Sigmoid colon (tissue), 6 donors: ENCODE measurements at regions not wholly inside any gene's neighbourhood (a gene's known extent, or its start where the extent isn't known, plus 50 kb on each side); places are given as distances from the start of the nearest gene placed in this dataset.

ENCODE experiments used
- DNase-seq: peaks from one replicate; pipeline ENCODE4 v3.0.0-alpha.2; 2019
- H3K27ac ChIP-seq, 4 donors: fragments of 200-600 bp; sonication (generic); one replicate each; pipeline ENCODE4 v1.5.1; 2016 to 2019; ENCODE audit warnings: mild to moderate bottlenecking in 1 of 4
- H3K27me3 ChIP-seq, 3 donors: fragments of 200-600 bp; sonication (generic); one replicate each; pipeline ENCODE4 v1.5.1; 2019; ENCODE audit warnings: mild to moderate bottlenecking in 1 of 3
- H3K36me3 ChIP-seq, 4 donors: fragments of 200-600 bp; sonication (generic); one replicate each; pipeline ENCODE4 v1.5.1; 2016 to 2019
- H3K4me1 ChIP-seq, 4 donors: fragments of 200-600 bp; sonication (generic); one replicate each; pipeline ENCODE4 v1.5.1; 2017 to 2019
- H3K4me3 ChIP-seq, 4 donors: fragments of 200-600 bp; sonication (generic); one replicate each; pipeline ENCODE4 v1.5.1; 2017 to 2019; ENCODE audit warnings: mild to moderate bottlenecking in 2 of 4, moderate library complexity in 1 of 4
- H3K9me3 ChIP-seq, 4 donors: fragments of 200-600 bp in 3 of 4; sonication (generic) in 3 of 4; one replicate each; pipeline versions ENCODE4 v1.5.1 to v1.6.1; 2013 to 2019
- CTCF ChIP-seq, 4 experiments: fragments of 450-650 bp in 3 of 4; fragments of 200-600 bp in 1 of 4; IDR thresholded peaks; one replicate each; pipeline ENCODE4 v1.5.1; 2016 to 2019; ENCODE audit warnings: antibody characterized with exemption in 4 of 4, mild to moderate bottlenecking in 3 of 4, moderate library complexity in 2 of 4
- EP300 ChIP-seq, 4 donors: sonication (generic); formaldehyde crosslinking; IDR thresholded peaks; one replicate each; pipeline ENCODE4 v1.6.1; 2017; ENCODE audit warnings: antibody characterized with exemption in 4 of 4
- POLR2A ChIP-seq, 2 donors: fragments of 450-650 bp; IDR thresholded peaks; one replicate each; pipeline ENCODE4 v1.6.1; 2016; ENCODE audit warnings: antibody characterized with exemption in 2 of 2, mild to moderate bottlenecking in 2 of 2, moderate library complexity in 2 of 2
- POLR2AphosphoS5 ChIP-seq, 4 donors: sonication (generic); formaldehyde crosslinking; IDR thresholded peaks; one replicate each; pipeline ENCODE4 v1.6.1; 2017; ENCODE audit warnings: antibody characterized with exemption in 4 of 4
- WGBS, 2 donors: extraction: QIAGEN DNeasy Blood & Tissue Kit; methylation state at CpG; one replicate each; pipeline ENCODE4 v1.1.7; 2013; 5-methylcytosine and 5-hydroxymethylcytosine counted together
- intact Hi-C: fragments of 100-400 bp; cut with DNase I; formaldehyde crosslinking; loops from one replicate; pipeline ENCODE4 v1.15.1; 2023
- donor health status: healthy with polysubstance abuse.
- donor health status: healthy.

- Histone ChIP-seq H3K27me3 (no peaks in the 10 kb centered on the region), H3K9me3 (no peaks in the 10 kb centered on the region), H3K4me1 (no peaks in the 10 kb centered on the region), H3K27ac (no peak overlapping the region), H3K4me3 (no peak overlapping the region), H3K36me3 (no peaks in the 10 kb centered on the region)
- intact Hi-C loops = no loop called here
- no peak for DNase-seq
- no peak for TF ChIP-seq POLR2AphosphoS5 (IDR thresholded peaks at IDR 0.05)
- TF ChIP-seq CTCF (IDR thresholded peaks at IDR 0.05) = no peak
- TF ChIP-seq POLR2A (IDR thresholded peaks at IDR 0.05) = no peak
- TF ChIP-seq EP300 (IDR thresholded peaks at IDR 0.05) = no peak
Observed at GRCh38 chr7:12136523-12136922, 74.6 kb upstream of the TMEM106B start.

- TF ChIP-seq POLR2AphosphoS5 (IDR thresholded peaks at IDR 0.05) = no peak
- no peak for TF ChIP-seq CTCF (IDR thresholded peaks at IDR 0.05)
- TF ChIP-seq POLR2A (IDR thresholded peaks at IDR 0.05) = no peak
- TF ChIP-seq EP300 (IDR thresholded peaks at IDR 0.05) = no peak
- intact Hi-C loops = no loop called here
- 0 to 31% methylated on average over 1 of the region's 1 CpG for WGBS, 2 donors
- H3K27me3 ChIP-seq = no peaks in the 10 kb centered on the region
- no peaks in the 10 kb centered on the region for H3K4me1 ChIP-seq
- H3K36me3 ChIP-seq = no peaks in the 10 kb centered on the region
- no peak overlapping the region for H3K4me3 ChIP-seq
- H3K9me3 ChIP-seq = no peaks in the 10 kb centered on the region
- H3K27ac ChIP-seq = no peak overlapping the region
- DNase-seq = no peak
Observed at GRCh38 chr7:12137283-12137682, 73.8 kb upstream of the TMEM106B start.

- WGBS, 2 donors = 90% methylated on average over 4 of the region's 4 CpGs
- Histone ChIP-seq H3K27ac (no peak overlapping the region), H3K36me3 (no peaks in the 10 kb centered on the region), H3K27me3 (no peaks in the 10 kb centered on the region), H3K4me1 (no peaks in the 10 kb centered on the region), H3K4me3 (no peak overlapping the region), H3K9me3 (no peaks in the 10 kb centered on the region)
- intact Hi-C loops = no loop called here
- TF ChIP-seq POLR2AphosphoS5 (IDR thresholded peaks at IDR 0.05) = no peak
- TF ChIP-seq EP300 (IDR thresholded peaks at IDR 0.05) = no peak
- no peak for TF ChIP-seq CTCF (IDR thresholded peaks at IDR 0.05)
- no peak for TF ChIP-seq POLR2A (IDR thresholded peaks at IDR 0.05)
- DNase-seq = no peak
Observed at GRCh38 chr7:12138421-12138820, 72.7 kb upstream of the TMEM106B start.

- Histone ChIP-seq H3K4me1 (no peaks in the 10 kb centered on the region), H3K27me3 (no peaks in the 10 kb centered on the region), H3K27ac (no peak overlapping the region), H3K36me3 (no peaks in the 10 kb centered on the region), H3K9me3 (no peaks in the 10 kb centered on the region), H3K4me3 (no peak overlapping the region)
- 93 to 95% methylated on average over 6 of the region's 6 CpGs for WGBS, 2 donors
- no peak for TF ChIP-seq POLR2AphosphoS5 (IDR thresholded peaks at IDR 0.05)
- no peak for TF ChIP-seq POLR2A (IDR thresholded peaks at IDR 0.05)
- TF ChIP-seq EP300 (IDR thresholded peaks at IDR 0.05) = no peak
- TF ChIP-seq CTCF (IDR thresholded peaks at IDR 0.05) = no peak
- intact Hi-C loops = no loop called here
- DNase-seq = no peak
Observed at GRCh38 chr7:12139416-12139815, 71.7 kb upstream of the TMEM106B start.

GRCh38 chr7:12146813-12147212 lies 64.3 kb upstream of the TMEM106B start:
- Histone ChIP-seq H3K9me3 (no peaks in the 10 kb centered on the region), H3K36me3 (no peaks in the 10 kb centered on the region), H3K27ac (no peak overlapping the region), H3K4me1 (no peaks in the 10 kb centered on the region), H3K27me3 (no peaks in the 10 kb centered on the region), H3K4me3 (no peak overlapping the region)
- intact Hi-C loops = no loop called here
- WGBS, 2 donors = 63 to 68% methylated on average over 2 of the region's 2 CpGs
- no peak for TF ChIP-seq EP300 (IDR thresholded peaks at IDR 0.05)
- no peak for TF ChIP-seq POLR2AphosphoS5 (IDR thresholded peaks at IDR 0.05)
- no peak for TF ChIP-seq POLR2A (IDR thresholded peaks at IDR 0.05)
- TF ChIP-seq CTCF (IDR thresholded peaks at IDR 0.05) = no peak
- DNase-seq = no peak
